COLO829 (cell line): ENCODE measurements at regions not wholly inside any gene's neighbourhood (a gene's known extent, or its start where the extent isn't known, plus 50 kb on each side); places are given as distances from the start of the nearest gene placed in this dataset.

Source experiments
- DNase-seq: peaks from one replicate; pipeline ENCODE4 v3.0.0; 2012; ENCODE audit warnings: low spot score

DNA sequence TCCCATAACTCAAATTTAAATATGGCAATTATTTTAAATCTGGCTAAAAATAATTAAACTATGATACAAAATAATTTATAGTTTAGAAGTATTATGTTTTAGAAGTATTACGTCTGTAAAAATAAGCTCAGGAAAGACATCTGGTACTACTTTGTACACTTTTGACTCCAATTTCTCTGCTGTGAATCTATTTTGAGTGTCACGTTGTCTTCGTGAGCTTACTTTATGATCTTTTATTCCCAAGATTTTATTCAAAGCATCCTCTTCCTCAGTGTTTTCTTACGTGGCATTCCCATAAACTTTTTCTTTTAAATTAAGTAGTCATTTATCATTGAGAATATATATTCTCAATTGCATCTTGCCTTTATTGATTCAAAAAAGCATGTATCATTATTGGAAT is 223.3 kb upstream of the KCNJ16 start:
- DNase-seq = no peak

DNA sequence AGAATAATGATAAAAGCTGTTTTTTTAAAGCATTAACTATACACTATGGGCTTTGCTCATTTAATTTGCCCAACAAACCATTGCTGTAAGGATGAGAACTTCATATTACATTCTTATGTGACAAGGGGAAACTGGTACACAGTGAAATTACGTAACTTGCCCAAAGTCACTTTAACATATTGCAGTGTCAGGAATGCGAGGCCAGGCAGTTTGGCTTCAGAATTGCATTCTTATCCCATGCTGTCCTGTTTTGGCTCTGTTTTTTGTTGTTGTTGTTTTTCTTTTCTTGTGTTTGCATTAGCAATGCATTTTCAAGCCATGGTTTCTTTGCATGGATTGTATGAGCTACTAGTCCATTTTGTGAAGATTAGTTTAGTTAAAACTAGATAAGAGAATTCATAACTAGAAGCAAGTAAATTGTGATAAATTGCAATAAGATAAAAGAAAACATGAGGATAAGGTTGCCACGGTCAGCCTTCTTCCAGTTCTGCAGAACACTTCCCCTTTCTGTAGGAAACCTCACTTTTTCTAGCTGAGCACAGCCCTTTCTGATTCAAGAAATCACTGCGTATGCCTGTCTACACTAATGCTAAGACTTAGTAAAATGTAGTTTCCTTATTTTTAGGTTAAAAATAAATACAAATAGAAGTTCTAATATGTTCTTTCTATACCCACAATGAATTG is 221.3 kb upstream of the KCNJ16 start:
- DNase-seq = no peak

DNA sequence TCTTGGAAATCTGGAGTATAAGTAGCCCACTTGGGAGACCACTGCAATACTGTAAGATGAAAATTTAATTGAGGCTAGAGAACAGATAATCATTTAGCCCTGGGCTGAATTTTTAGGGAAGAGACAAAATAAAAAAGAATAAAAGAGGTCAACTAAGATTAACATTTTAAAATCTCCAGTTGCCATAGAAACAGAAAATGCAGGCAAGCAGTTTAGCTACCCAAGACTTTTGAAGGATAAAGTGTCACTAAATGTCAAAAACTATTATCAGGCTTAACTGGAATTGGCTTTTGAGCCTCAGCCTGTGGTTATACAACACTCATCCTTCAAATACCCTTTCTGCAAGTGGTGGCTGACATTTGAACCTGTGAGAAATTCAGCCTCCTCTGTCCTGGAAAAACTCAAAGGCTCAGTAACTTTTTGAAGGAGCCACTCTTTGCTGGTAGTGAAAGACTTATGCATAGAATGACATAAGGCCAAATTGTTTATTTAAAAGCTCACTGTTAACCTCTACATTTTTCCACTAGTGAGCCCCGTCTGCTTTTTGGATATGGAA is 220.7 kb upstream of the KCNJ16 start:
- DNase-seq = no peak

DNA sequence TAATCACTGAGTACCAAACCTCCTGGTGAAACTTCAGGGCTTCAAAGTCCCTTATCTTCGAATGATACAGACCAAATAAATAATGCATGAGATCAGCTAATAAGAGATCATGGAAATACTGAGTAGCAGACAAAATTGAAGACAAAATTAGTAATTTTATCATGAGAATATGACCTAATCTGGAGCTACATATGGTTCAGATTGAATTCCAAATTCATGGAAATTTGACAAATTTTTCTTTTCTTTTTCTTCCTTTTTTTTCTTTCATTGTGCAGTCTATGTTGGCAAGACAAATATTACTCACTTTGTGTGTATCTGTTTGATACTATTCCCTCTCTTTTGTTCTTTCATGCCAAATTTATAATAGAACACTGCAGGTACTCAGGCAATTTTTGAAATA is 218.1 kb upstream of the KCNJ16 start:
- DNase-seq = no peak

DNA sequence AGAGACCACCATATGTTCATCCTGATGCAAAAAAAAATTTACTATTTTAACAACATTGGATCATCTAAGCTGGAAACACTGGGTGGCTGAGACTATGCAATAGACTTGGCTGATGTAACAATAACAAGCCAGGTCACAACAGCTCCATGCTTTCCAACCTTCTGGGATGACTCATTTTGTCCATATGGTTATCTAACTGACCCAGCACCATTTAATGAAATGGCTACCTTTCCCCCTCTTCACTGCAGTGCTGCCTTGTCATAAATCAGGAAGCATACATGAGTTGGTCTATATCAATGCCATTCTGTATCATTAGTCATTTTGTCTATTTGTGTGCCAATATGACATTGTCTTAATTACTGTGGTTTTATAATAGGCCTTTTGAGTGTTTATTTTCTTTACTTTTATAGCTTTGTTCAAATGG is 217.6 kb upstream of the KCNJ16 start:
- DNase-seq = no peak

DNA sequence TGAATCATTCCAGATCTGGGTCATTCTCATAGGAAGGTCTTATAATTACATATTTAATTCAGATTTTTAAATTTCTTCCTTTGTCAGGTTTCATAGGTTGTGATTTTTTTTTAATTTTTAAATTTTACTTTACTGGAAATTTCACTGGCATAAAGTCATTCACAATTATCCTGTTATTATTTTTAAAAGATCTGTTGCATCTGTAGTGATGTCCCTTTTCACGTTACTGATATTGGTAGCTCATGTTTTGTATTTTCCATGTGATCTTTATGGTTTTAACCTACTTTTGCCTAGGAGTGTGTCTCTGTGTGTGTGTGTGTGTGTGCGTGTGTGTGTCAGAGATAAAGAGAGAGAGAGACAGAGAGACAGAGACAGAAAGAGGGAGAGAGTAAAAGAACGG is 216.6 kb upstream of the KCNJ16 start:
- DNase-seq = no peak

DNA sequence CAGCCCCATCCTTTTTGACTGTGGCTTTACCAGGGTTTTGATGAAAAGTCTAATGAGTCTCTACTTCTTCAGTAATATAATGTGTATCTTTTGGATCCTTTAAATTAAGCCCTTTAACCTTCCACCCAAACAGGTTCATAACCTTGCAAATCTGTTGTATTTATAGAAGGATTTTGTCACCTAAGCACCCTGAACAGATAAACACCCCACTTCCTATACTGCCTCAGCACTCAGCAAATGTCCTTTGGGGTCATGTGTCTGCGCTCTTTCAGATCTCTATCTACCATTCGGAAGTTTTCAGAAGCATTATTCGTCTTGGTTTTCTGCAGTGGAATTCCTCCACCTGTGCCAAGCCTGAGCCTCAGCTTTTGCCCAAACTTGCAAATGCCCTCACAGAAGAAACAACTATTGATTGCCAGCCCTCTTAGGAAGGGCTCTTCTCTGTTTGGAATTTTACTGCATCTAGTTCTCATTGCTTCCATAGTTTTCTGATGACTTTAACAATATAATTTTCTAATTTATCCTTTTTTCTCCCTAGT is 214.8 kb upstream of the KCNJ16 start:
- DNase-seq = no peak

DNA sequence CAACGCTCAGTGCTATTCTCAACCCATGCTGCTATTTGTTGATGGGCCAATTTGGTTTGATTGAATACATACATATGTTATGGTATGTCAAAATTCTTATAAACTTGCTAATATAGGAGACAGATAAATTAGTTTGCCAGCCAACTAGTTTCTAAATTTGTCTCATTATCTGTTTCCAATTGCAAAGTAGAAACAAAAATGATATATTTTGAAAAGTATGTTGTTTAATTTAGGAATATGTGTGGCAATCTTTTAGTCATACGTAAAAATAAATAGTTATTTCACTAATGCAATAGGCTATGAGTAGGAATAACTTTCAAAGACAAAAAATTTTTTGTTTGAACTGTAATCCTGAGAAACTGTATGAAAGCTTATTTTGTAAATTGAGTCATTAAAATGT is 210.6 kb upstream of the KCNJ16 start:
- no peak for DNase-seq

DNA sequence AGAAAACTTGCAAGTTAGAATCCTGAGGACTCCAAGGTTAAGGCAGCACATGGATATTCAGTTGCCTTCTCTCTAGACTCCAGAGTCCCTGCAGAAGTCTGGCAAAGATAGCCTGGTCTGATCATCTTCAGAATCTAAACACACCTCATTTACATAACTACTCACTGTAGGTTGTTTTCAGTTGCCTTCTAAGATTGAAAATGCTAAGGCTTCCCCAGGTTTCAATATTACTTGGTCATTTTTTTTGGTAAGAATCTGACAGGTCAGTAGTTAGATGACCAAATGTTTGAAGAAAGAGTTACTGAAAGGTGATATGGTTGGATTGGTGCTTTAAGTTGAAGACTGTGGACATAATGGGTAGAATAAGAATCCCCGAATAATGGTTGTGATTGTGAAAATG is 205.4 kb upstream of the KCNJ16 start:
- no peak for DNase-seq

DNA sequence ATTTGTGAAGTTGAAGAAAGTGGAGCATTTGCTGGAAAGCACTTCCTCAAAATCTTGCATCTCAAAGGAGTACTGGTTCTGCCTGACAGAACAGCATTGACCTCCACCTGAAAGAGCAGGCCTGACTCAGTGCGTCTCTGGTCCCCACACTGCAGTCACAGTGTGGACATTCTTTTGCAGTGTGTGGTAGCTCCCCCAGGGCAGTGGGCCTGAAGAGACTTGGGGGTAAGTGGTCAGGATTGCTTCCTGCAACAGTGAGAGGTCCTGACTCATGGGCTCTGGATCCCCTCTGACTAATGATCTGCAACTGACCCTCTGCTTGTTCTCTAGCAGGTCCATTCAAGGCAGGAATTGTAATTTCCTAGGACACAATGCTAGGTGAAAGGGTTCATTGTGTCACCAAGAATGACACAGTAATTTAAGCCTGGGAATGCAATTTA is 204.9 kb upstream of the KCNJ16 start:
- peak; percentile 79 for DNase-seq

DNA sequence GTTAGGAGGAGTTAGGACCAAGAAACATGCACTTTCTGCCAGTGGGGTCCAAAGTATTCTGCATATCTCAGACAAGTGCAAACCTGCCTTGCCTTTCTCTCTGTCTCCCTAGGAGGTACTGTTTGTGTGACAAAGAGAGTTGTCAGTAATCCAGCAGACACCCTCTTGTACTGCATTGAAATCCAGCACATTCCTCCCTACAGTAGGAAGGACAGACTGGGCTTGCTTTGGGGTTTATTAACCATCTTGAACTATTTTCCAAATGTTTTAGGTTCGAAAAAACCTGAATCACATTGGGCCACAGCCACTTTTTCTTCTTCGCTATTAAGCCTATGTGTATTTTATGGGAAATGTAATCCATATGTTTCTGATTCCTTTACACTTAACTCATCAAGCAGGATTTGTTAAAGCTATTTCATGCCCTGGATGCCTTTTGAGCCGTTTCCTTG is 204.2 kb upstream of the KCNJ16 start:
- DNase-seq = no peak

DNA sequence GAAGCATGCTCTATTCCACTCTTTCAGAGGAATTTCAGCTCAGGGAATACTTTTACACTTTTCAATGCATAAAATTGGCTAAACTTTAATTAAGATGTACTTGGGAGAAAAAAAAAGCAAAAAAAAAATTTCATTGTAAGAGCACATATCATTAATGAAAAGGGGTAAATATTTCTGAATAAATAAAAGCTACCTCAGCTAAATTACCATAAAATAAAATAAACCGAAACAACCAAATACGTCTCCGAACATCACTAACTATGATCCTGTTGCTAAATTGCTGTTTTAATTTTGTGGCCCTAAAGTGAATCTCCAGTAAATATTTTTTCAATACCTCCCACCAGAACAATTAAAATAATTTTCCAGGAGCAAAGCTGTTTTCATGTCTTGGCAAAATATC is 203.7 kb upstream of the KCNJ16 start:
- no peak for DNase-seq

DNA sequence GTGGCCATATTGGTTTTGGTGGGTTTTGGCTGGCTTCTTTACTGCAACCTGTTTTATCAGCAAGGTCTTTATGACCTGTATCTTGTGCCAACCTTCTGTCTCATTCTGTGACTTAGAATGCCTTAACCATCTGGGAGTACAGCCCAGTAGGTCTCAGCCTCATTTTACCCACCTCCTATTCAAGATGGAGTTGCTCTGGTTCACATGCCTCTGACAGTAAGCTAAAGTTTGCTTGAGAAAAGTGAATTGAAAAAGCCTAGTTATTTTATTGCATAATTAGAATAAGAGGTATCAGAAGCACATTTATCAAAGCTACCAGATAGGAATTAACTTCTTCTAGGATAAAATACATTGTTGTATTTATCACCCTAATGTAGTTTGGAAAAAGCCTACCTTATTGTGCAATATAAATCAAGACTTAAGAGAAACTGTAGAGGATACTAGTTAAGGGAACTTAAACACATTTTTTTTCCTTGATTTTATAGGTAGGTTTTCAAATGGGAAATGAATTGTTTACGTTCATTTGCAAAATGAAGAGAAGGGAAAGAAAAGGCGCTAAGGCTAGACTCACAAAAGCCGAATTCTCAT is 202.3 kb upstream of the KCNJ16 start:
- no peak for DNase-seq

DNA sequence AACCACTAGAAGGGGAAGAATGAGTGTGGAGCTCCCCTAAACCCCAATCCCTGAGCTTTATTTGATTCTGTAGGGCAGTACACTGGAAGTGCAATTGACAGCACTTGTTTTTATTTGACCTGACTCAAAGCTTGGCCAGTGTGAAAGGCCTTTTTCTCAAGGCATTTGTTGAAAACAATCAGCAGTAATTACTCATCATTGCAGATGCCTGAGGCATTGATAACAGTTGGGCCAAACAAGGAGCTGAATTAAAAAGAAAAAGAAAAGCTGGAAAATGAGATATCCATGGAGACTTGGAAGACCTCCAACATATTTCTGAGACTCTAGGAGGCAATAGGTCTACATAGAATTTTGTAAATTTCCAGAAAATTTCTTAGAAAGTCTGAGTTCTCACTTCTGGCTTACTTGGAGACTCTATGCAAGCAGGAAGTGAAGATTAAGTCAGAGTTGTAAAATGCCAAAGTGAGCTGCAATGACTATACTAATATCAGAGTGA is 200.8 kb upstream of the KCNJ16 start:
- DNase-seq = peak; percentile 62

DNA sequence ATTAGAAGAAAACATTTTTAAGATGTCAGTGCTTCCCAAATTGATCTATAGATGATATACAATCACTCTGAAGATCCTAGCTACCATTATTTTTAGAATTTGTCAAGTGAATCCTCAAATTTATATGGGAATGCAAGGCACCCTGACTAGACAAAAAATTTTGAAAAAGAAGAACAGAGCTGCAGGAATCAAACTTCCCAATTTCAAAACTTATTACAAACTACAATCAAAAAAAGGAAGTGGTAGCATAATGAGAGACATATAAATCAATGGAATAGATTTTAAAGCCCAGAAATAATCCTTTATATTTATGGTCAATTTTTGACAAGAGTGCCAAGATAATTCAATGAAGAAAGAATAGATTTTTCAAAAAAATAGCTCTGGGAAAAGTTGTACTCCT is 198.3 kb upstream of the KCNJ16 start:
- DNase-seq = no peak

DNA sequence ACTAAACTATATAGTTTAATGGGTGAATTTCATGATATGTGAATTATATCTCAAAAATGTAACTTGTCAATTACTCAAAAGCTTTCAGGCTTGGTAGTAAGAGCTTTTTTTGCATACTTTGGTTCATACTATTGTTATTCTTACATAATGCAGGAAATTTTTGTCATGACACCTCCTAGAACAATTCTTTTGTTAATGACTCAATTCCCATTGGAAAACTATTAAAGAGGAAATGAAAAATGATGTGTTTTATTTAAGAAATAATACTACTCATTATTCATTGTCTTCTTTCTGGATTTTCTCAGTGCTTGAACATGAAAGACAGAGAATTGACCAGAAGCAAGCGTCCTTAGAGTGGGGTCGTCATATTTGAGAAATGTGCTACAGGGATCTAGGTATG is 196.4 kb upstream of the KCNJ16 start:
- no peak for DNase-seq

DNA sequence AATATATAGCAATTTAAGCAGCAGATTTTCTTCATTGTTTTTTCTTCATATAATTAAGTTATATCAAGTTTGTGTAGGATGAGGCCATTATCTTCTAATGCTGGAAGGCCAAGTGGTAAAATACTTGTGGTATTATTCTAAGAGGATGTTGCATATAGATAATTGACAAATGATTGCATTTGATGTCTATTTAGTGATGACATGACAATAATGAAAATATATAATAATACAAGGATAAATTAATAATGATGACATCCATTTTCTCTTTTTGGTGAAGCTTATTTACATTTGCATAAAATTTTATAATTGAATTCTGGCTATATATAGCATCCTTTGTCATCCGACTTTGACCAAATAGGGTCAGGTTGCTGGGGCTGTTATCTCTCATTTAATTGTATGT is 195.4 kb upstream of the KCNJ16 start:
- no peak for DNase-seq

DNA sequence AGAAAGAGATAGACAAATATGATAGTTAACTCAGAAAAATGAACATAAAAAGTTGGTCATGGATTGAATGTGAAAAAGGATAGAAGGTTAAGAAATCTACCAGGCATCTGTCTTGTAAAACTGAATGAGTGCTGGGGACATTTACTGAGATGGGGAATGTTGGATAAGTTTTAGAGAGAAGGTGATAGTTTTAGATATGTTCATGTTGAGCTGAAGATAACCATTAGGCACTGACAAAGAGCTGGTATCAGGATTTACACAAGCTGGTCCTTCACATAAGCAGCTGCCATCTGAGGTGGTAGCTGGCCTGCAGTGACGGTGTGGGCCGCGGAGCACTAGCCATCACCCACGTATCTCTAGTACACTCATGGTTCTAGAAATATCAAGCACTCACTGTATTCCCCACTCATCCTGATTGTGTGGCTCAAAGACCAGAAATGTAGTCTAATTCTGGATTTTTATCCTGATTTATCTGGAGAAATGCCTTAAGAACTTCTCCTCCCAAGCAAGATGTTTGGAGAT is 194.4 kb upstream of the KCNJ16 start:
- DNase-seq = no peak

DNA sequence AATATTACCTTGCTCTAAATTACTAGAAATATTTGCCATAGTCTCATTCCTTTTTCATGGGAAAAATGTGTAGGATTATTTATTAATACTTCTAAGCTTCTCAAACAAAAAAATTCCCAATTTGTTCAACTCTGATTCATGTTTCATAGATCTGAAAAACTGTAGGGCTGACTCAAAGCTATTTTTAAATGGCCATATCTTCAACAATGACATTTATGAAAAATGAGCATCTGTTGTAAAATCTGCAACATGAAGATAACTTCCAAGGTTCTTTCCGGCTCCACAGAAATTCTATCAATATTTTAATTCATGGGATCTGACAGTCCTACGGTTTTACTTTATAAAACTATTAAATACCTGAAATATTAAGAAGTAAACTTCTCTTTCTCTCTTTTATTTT is 192.7 kb upstream of the KCNJ16 start:
- no peak for DNase-seq

DNA sequence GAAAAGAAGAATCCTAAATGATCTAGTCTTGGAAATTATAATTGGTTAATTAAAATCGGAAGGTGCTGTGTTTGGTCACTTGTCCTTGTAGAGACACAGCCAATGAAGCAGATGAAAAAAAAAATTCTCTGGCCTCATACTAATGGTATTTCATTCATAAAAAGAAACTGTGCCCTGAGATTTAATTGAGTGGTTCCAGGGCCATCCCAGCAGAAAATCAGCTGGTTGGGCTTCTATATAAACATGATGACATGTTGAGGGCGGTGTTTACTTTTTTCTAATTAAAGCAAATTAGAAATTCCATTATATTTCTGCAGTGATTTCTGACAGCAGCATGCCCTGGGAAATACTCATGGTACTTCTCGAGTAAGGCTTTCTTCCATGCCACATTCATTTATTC is 191.9 kb upstream of the KCNJ16 start:
- no peak for DNase-seq

DNA sequence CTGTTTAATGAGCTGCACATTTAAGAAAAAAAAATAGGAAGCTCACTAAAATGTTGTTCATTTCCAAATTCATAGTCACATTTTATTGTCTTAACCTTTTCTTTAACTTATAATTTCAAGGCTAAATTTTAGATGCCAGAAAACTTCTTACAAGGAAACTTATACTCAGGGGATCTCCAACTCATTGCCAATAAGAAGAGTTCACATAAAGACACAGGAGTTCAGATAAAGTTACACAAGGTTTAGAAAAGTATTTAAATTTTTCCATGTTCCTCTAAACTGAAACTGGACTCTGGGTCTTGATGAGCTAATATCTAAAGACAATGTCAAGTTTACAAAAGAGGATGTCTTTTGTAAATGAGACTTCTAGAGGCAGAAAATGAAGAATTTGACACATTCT is 190.7 kb upstream of the KCNJ16 start:
- no peak for DNase-seq

DNA sequence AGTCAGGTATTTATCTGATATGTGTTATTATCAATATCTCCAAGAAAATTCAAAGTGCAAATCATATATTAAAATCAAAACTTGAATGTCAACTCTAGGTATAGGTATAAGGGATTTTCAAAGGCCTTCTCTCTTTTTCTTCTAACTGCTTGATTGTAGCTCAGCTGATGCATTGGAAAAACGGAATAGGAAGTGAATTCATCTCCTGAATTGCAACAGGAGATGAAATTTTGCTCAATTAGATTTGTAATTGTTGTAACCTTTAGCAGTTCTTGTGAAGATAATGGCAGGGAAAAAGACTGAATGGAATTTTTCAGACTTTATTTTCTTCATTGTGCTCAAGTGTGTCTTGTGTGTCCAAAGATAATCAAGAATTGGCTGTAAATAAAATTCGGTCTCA is 190.2 kb upstream of the KCNJ16 start:
- DNase-seq = no peak

DNA sequence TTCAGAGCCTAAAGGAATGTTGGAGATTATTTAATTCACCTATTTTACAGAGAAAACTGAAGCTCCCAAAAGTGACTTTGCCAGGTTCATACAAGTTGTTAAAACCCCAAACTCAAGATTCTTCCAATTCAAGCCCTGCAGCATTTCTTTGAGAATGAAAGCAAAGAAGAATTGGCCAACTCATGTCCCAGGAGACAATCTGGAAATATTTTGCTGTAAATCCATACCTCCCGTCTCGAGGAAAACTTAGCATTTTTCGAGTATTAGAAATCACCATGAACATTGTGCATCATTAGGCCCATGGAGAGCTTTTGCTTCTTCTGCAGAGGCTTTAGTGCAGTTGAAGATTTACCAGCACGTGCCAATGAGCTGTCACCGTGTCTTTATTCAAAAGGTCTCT is 176.4 kb upstream of the KCNJ16 start:
- DNase-seq = no peak
